Nephron (organoid): ENCODE measurements at regions not wholly inside any gene's neighbourhood (a gene's known extent, or its start where the extent isn't known, plus 50 kb on each side); places are given as distances from the start of the nearest gene placed in this dataset.

Source experiments
- H3K27ac Mint-ChIP-seq, 3 experiments: 2 replicates each; pipeline ENCODE4 v1.8.0; 2020; ENCODE audit warnings: mixed read lengths in 3 of 3, mild to moderate bottlenecking in 2 of 3, moderate library complexity in 1 of 3
- H3K27me3 Mint-ChIP-seq: 2 replicates; pipeline ENCODE4 v1.8.0; 2021; ENCODE audit warnings: low read depth, mild to moderate bottlenecking, moderate library complexity, mixed read lengths
- H3K36me3 Mint-ChIP-seq: 2 replicates; pipeline ENCODE4 v1.8.0; 2020; ENCODE audit warnings: low read depth, mixed read lengths
- H3K4me1 Mint-ChIP-seq: 2 replicates; pipeline ENCODE4 v1.8.0; 2020; ENCODE audit warnings: mixed read lengths
- H3K4me3 Mint-ChIP-seq, 3 experiments: 2 replicates each; pipeline ENCODE4 v1.8.0; 2020; ENCODE audit warnings: mild to moderate bottlenecking in 3 of 3, mixed read lengths in 3 of 3, moderate library complexity in 2 of 3
- H3K9me3 Mint-ChIP-seq: 2 replicates; pipeline ENCODE4 v1.8.0; 2020; ENCODE audit warnings: mixed read lengths
- TF ChIP-seq, protein P1 (sequence below), 3 experiments: fragments of 200-600 bp; sonication (generic); IDR thresholded peaks; one replicate each; pipeline ENCODE4 v1.5.0; 2021; ENCODE audit warnings: antibody characterized with exemption in 3 of 3; ENCODE audit not compliant: unreplicated experiment in 3 of 3

- H3K9me3 Mint-ChIP-seq: no peaks in the 10 kb centered on the region
- TF ChIP-seq, protein P1, sequence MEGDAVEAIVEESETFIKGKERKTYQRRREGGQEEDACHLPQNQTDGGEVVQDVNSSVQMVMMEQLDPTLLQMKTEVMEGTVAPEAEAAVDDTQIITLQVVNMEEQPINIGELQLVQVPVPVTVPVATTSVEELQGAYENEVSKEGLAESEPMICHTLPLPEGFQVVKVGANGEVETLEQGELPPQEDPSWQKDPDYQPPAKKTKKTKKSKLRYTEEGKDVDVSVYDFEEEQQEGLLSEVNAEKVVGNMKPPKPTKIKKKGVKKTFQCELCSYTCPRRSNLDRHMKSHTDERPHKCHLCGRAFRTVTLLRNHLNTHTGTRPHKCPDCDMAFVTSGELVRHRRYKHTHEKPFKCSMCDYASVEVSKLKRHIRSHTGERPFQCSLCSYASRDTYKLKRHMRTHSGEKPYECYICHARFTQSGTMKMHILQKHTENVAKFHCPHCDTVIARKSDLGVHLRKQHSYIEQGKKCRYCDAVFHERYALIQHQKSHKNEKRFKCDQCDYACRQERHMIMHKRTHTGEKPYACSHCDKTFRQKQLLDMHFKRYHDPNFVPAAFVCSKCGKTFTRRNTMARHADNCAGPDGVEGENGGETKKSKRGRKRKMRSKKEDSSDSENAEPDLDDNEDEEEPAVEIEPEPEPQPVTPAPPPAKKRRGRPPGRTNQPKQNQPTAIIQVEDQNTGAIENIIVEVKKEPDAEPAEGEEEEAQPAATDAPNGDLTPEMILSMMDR (IDR thresholded peaks at IDR 0.05; ENCODE audit: unreplicated experiment in 3 of 3): no peak
These were observed 50.2 kb upstream of the SLC35C1 start for GRCh38 chr11:45754741-45755140.

DNA sequence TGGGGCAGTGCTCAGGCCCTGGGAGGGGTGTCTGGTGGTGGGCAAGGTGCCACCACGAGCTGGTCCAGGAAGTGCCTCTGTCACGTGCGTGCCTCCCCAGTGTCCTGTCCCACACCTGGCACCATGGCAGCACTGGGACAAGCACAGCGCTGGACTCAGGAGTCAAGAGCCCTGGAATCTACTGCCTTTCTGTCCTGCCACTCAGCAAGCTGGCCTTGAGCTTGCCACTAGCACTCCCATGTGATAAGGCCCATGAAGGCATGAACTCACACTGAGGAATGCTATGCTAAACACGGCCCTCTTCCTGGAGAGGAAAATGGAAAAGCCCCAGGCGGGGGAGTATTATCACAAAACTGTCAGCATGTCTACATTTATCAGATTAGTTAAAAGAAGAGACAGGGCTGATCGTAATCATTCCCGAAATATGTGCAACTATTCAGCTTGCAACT, 50.7 kb upstream of the SLC35C1 start:
- Mint-ChIP-seq H3K4me3 (no peak overlapping the region), H3K36me3 (no peaks in the 10 kb centered on the region), H3K27ac (peak overlapping the region; percentile 70 to 89 (median 78)), H3K9me3 (no peaks in the 10 kb centered on the region), H3K4me1 (peaks cover 46% of the 10 kb centered on the region), H3K27me3 (peaks cover 24% of the 10 kb centered on the region)
- TF ChIP-seq, protein P1 (IDR thresholded peaks at IDR 0.05; ENCODE audit: unreplicated experiment in 3 of 3): no peak

More at GRCh38 chr11:45754741-45755140, 50.2 kb upstream of the SLC35C1 start:
- Mint-ChIP-seq H3K4me1 (peaks cover 46% of the 10 kb centered on the region), H3K27ac (peak overlapping the region; percentile 70 to 89 (median 78)), H3K27me3 (peaks cover 24% of the 10 kb centered on the region), H3K4me3 (peak overlapping the region in 1 of 3 experiments; percentile 7), H3K36me3 (no peaks in the 10 kb centered on the region)

- no peaks in the 10 kb centered on the region for H3K9me3 Mint-ChIP-seq
These were observed 52.8 kb upstream of the SLC35C1 start for GRCh38 chr11:45752106-45752505.

DNA sequence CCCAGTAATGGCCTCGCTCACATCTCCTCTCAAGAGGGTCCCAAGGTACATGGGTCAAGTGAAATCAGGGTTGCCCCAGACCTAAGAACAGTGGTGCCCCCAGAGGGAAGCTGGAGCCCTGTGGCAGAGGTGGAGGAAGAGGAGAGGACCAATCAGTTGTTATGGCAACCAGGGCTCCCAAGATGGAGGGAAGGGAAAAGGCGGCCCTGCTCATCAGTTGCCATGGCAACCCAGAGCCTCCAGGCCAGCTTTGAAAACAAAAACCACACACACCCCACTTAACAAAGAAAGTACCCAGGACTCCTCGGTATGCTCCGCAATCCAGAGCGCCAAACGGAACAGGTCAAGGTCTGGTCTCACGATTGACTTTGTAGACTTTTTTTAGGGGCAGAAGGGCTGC, 53.5 kb upstream of the SLC35C1 start:
- H3K36me3 Mint-ChIP-seq: no peaks in the 10 kb centered on the region
- no peaks in the 10 kb centered on the region for H3K9me3 Mint-ChIP-seq

More at GRCh38 chr11:45752106-45752505, 52.8 kb upstream of the SLC35C1 start:
- Mint-ChIP-seq H3K4me3 (no peak overlapping the region), H3K4me1 (peaks cover 43% of the 10 kb centered on the region), H3K36me3 (no peaks in the 10 kb centered on the region), H3K27me3 (peaks cover 20% of the 10 kb centered on the region), H3K27ac (no peak overlapping the region)
- TF ChIP-seq, protein P1 (IDR thresholded peaks at IDR 0.05; ENCODE audit: unreplicated experiment in 3 of 3): no peak

GRCh38 chr11:45750439-45750838, 54.5 kb upstream of the SLC35C1 start:
- Mint-ChIP-seq H3K9me3 (no peaks in the 10 kb centered on the region), H3K27ac (no peak overlapping the region), H3K27me3 (peaks cover 20% of the 10 kb centered on the region), H3K4me1 (peaks cover 32% of the 10 kb centered on the region), H3K36me3 (no peaks in the 10 kb centered on the region), H3K4me3 (no peak overlapping the region)
- TF ChIP-seq, protein P1 (IDR thresholded peaks at IDR 0.05; ENCODE audit: unreplicated experiment in 3 of 3): no peak

More for the DNA sequence above, 53.5 kb upstream of the SLC35C1 start:
- H3K27me3 Mint-ChIP-seq: peaks cover 20% of the 10 kb centered on the region
- TF ChIP-seq, protein P1 (IDR thresholded peaks at IDR 0.05; ENCODE audit: unreplicated experiment in 3 of 3): no peak
- peak overlapping the region in 1 of 3 experiments; percentile 47 for H3K27ac Mint-ChIP-seq
- H3K4me1 Mint-ChIP-seq: peaks cover 38% of the 10 kb centered on the region
- no peak overlapping the region for H3K4me3 Mint-ChIP-seq

DNA sequence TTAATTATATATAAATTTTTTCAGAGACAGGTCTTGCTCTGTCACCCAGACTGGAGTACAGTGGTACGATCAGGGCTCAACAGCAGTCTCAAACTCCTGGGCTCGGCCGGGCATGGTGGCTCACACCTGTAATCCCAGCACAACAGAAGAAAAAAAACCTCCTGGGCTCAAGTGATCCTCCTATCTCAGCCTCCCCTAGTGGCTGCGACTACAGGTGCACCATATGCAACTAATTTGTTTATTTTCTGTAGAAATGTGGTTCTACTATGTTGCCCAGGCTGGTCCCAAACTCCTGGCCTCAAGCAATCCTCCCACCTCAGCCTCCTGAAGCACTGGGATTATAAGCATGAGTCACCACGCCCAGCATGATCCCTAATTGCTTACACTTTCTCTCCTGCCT, 56.1 kb upstream of the SLC35C1 start:
- TF ChIP-seq, protein P1 (IDR thresholded peaks at IDR 0.05; ENCODE audit: unreplicated experiment in 3 of 3): no peak
- peaks cover 23% of the 10 kb centered on the region for H3K4me1 Mint-ChIP-seq
- peaks cover 19% of the 10 kb centered on the region for H3K27me3 Mint-ChIP-seq
- no peaks in the 10 kb centered on the region for H3K36me3 Mint-ChIP-seq
- no peak overlapping the region for H3K27ac Mint-ChIP-seq
- H3K4me3 Mint-ChIP-seq: no peak overlapping the region
- H3K9me3 Mint-ChIP-seq: no peaks in the 10 kb centered on the region
